PFSK-1 (cell line): ENCODE measurements at regions not wholly inside any gene's neighbourhood (a gene's known extent, or its start where the extent isn't known, plus 50 kb on each side); places are given as distances from the start of the nearest gene placed in this dataset.

Source experiments
- FOXP2 ChIP-seq: optimal IDR thresholded peaks from 2 replicates; pipeline ENCODE3; 2011; ENCODE audit warnings: borderline replicate concordance, control low read depth, inconsistent platforms; ENCODE audit not compliant: insufficient read depth; ENCODE audit errors: extremely low read length, extremely low read depth
- TAF1 ChIP-seq: IDR thresholded peaks from 2 replicates; pipeline ENCODE4 v1.6.1; 2012; ENCODE audit warnings: low read length, control low read depth, borderline replicate concordance; ENCODE audit not compliant: insufficient read depth

GRCh38 chr1:93749894-93750301 lies 68.3 kb upstream of the BCAR3 start:
- no peak for TF ChIP-seq FOXP2
- no peak for TF ChIP-seq TAF1
